ENCODE measurements at regions not wholly inside any gene's neighbourhood (a gene's known extent, or its start where the extent isn't known, plus 50 kb on each side); places are given as distances from the start of the nearest gene placed in this dataset.
"Not testable (repeated sequence)": the region's sequence is repeated elsewhere in the genome, so short reads cannot be mapped to it uniquely, and the experiment has no call there.

- DNase-seq (ENCODE audit: insufficient read length, low spot score) = no peak
- FAIRE-seq = no peak
These were observed 160.3 kb upstream of the MVB12B start for GRCh38 chr9:126166291-126166690.

- DNase-seq (ENCODE audit: insufficient read length, low spot score) (no peak), FAIRE-seq (no peak)
These were observed 159.8 kb upstream of the MVB12B start for GRCh38 chr9:126166866-126167265.

- DNase-seq (ENCODE audit: insufficient read length, low spot score) (no peak), FAIRE-seq (no peak)
These were observed 156.9 kb upstream of the MVB12B start for GRCh38 chr9:126169736-126170135.

GRCh38 chr9:126170286-126170823, 156.3 kb upstream of the MVB12B start:
- DNase-seq (ENCODE audit: insufficient read length, low spot score) (no peak), FAIRE-seq (no peak)

GRCh38 chr9:126171641-126172040, 155.0 kb upstream of the MVB12B start:
- no peak for DNase-seq (ENCODE audit: insufficient read length, low spot score)
- no peak for FAIRE-seq

- no peak for FAIRE-seq
- no peak for DNase-seq (ENCODE audit: insufficient read length, low spot score)
These were observed 153.2 kb upstream of the MVB12B start for GRCh38 chr9:126173401-126173800.

- FAIRE-seq (no peak), DNase-seq (ENCODE audit: insufficient read length, low spot score) (no peak)
These were observed 152.7 kb upstream of the MVB12B start for GRCh38 chr9:126173929-126174328.

- DNase-seq (ENCODE audit: insufficient read length, low spot score) = no peak
- no peak for FAIRE-seq
These were observed 143.4 kb upstream of the MVB12B start for GRCh38 chr9:126183266-126183665.

GRCh38 chr9:126190994-126191393, 135.6 kb upstream of the MVB12B start:
- not testable (repeated sequence) for DNase-seq (ENCODE audit: insufficient read length, low spot score); FAIRE-seq

- DNase-seq (ENCODE audit: insufficient read length, low spot score) = no peak
- FAIRE-seq = no peak
These were observed 127.8 kb upstream of the MVB12B start for GRCh38 chr9:126198854-126199253.

- FAIRE-seq (no peak), DNase-seq (ENCODE audit: insufficient read length, low spot score) (no peak)
These were observed 123.3 kb upstream of the MVB12B start for GRCh38 chr9:126203313-126203712.

GRCh38 chr9:126204197-126204596, 122.4 kb upstream of the MVB12B start:
- FAIRE-seq (no peak), DNase-seq (ENCODE audit: insufficient read length, low spot score) (no peak)

- DNase-seq (ENCODE audit: insufficient read length, low spot score) (no peak), FAIRE-seq (no peak)
These were observed 121.9 kb upstream of the MVB12B start for GRCh38 chr9:126204708-126205225.

GRCh38 chr9:126205265-126205664, 121.4 kb upstream of the MVB12B start:
- DNase-seq (ENCODE audit: insufficient read length, low spot score) (no peak), FAIRE-seq (no peak)

- no peak for DNase-seq (ENCODE audit: insufficient read length, low spot score)
- FAIRE-seq = no peak
These were observed 120.7 kb upstream of the MVB12B start for GRCh38 chr9:126205845-126206498.

- no peak for FAIRE-seq
- DNase-seq (ENCODE audit: insufficient read length, low spot score) = no peak
These were observed 119.4 kb upstream of the MVB12B start for GRCh38 chr9:126207256-126207655.

- DNase-seq (ENCODE audit: insufficient read length, low spot score) (no peak), FAIRE-seq (no peak)
These were observed 118.3 kb upstream of the MVB12B start for GRCh38 chr9:126208216-126208758.

- FAIRE-seq (no peak), DNase-seq (ENCODE audit: insufficient read length, low spot score) (no peak)
These were observed 115.1 kb upstream of the MVB12B start for GRCh38 chr9:126211441-126212074.

- FAIRE-seq (no peak), DNase-seq (ENCODE audit: insufficient read length, low spot score) (no peak)
These were observed 111.1 kb upstream of the MVB12B start for GRCh38 chr9:126215486-126215885.

- FAIRE-seq = no peak
- DNase-seq (ENCODE audit: insufficient read length, low spot score) = no peak
These were observed 109.8 kb upstream of the MVB12B start for GRCh38 chr9:126216826-126217225.

- DNase-seq (ENCODE audit: insufficient read length, low spot score) = no peak
- FAIRE-seq = no peak
These were observed 109.4 kb upstream of the MVB12B start for GRCh38 chr9:126217250-126217653.

- DNase-seq (ENCODE audit: insufficient read length, low spot score) (no peak), FAIRE-seq (no peak)
These were observed 108.8 kb upstream of the MVB12B start for GRCh38 chr9:126217797-126218196.

Data from GM19239 (cell line).